H9 (cell line): ENCODE measurements at regions not wholly inside any gene's neighbourhood (a gene's known extent, or its start where the extent isn't known, plus 50 kb on each side); places are given as distances from the start of the nearest gene placed in this dataset.

Source experiments
- DNase-seq: peaks from one replicate; pipeline ENCODE4 v3.0.0-alpha.2; 2017
- H2AFZ ChIP-seq: one replicate; pipeline ENCODE4 v1.6.1; 2013; ENCODE audit warnings: mild to moderate bottlenecking, low read length, control low read depth, moderate library complexity
- H2AK5ac ChIP-seq: 2 replicates; pipeline ENCODE4 v1.6.1; 2013; ENCODE audit warnings: low read length, control low read depth, mixed read lengths; ENCODE audit not compliant: insufficient read length
- H2BK120ac ChIP-seq: one replicate; pipeline ENCODE4 v1.6.1; 2013; ENCODE audit warnings: low read depth, mild to moderate bottlenecking, low read length, control low read depth, inconsistent platforms; ENCODE audit not compliant: poor library complexity, severe bottlenecking
- H2BK12ac ChIP-seq: 2 replicates; pipeline ENCODE4 v1.6.1; 2013; ENCODE audit warnings: low read length, control low read depth, mixed read lengths, low read depth; ENCODE audit not compliant: insufficient read length
- H2BK15ac ChIP-seq: 2 replicates; pipeline ENCODE4 v1.6.1; 2013; ENCODE audit warnings: low read depth, low read length, control low read depth
- H2BK20ac ChIP-seq: one replicate; pipeline ENCODE4 v1.6.1; 2013; ENCODE audit warnings: low read depth, mild to moderate bottlenecking, low read length, control low read depth, inconsistent platforms; ENCODE audit not compliant: poor library complexity, severe bottlenecking
- H2BK5ac ChIP-seq: 2 replicates; pipeline ENCODE4 v1.6.1; 2013; ENCODE audit warnings: low read length, control low read depth, mixed read lengths; ENCODE audit not compliant: insufficient read length
- H3K14ac ChIP-seq: 2 replicates; pipeline ENCODE4 v1.6.1; 2013; ENCODE audit warnings: low read length, control low read depth; ENCODE audit not compliant: insufficient read depth
- H3K18ac ChIP-seq: 2 replicates; pipeline ENCODE4 v1.6.1; 2013; ENCODE audit warnings: low read depth, mild to moderate bottlenecking, mixed read lengths, low read length, control low read depth; ENCODE audit not compliant: insufficient read length
- H3K23ac ChIP-seq: 2 replicates; pipeline ENCODE4 v1.6.1; 2013; ENCODE audit warnings: low read length, control low read depth, mixed read lengths, low read depth; ENCODE audit not compliant: insufficient read length
- H3K23me2 ChIP-seq: 2 replicates; pipeline ENCODE4 v1.6.1; 2013; ENCODE audit warnings: low read depth, mild to moderate bottlenecking, mixed read lengths, low read length, control low read depth; ENCODE audit not compliant: insufficient read length, poor library complexity, severe bottlenecking
- H3K27ac ChIP-seq: 2 replicates; pipeline ENCODE4 v1.5.1; 2013; ENCODE audit warnings: low read length, control low read depth, mixed read lengths, low read depth; ENCODE audit not compliant: insufficient read length
- H3K27me3 ChIP-seq: 2 replicates; pipeline ENCODE4 v1.6.1; 2013; ENCODE audit warnings: low read length, control low read depth, inconsistent platforms; ENCODE audit not compliant: insufficient read depth
- H3K4ac ChIP-seq: 2 replicates; pipeline ENCODE4 v1.6.1; 2013; ENCODE audit warnings: low read depth, mild to moderate bottlenecking, control low read depth, inconsistent platforms, low read length, moderate library complexity
- H3K4me1 ChIP-seq: 2 replicates; pipeline ENCODE4 v1.6.1; 2013; ENCODE audit warnings: low read length, control low read depth, inconsistent platforms; ENCODE audit not compliant: insufficient read depth
- H3K4me2 ChIP-seq: 2 replicates; pipeline ENCODE4 v1.6.1; 2013; ENCODE audit warnings: low read length, control low read depth, mixed read lengths; ENCODE audit not compliant: insufficient read length, insufficient read depth
- H3K56ac ChIP-seq: 2 replicates; pipeline ENCODE4 v1.6.1; 2013; ENCODE audit warnings: low read depth, mild to moderate bottlenecking, mixed read lengths, low read length, control low read depth; ENCODE audit not compliant: insufficient read length
- H3K79me1 ChIP-seq: 2 replicates; pipeline ENCODE4 v1.6.1; 2013; ENCODE audit warnings: low read depth, mild to moderate bottlenecking, moderate library complexity, low read length, control low read depth, inconsistent platforms; ENCODE audit not compliant: insufficient read depth, poor library complexity, severe bottlenecking
- H3K79me2 ChIP-seq: 2 replicates; pipeline ENCODE4 v1.6.1; 2013; ENCODE audit warnings: low read length, control low read depth, inconsistent platforms; ENCODE audit not compliant: insufficient read depth
- H3K9ac ChIP-seq: 2 replicates; pipeline ENCODE4 v1.6.1; 2013; ENCODE audit warnings: low read length, control low read depth, mixed read lengths; ENCODE audit not compliant: insufficient read length; ENCODE audit errors: extremely low read depth
- H3K9me3 ChIP-seq: one replicate; pipeline ENCODE4 v1.6.1; 2013; ENCODE audit warnings: low read depth, low read length, inconsistent platforms; ENCODE audit not compliant: control insufficient read depth
- H3T11ph ChIP-seq: one replicate; pipeline ENCODE4 v1.6.1; 2013; ENCODE audit warnings: mild to moderate bottlenecking, low read length, control low read depth, inconsistent platforms
- H4K20me1 ChIP-seq: one replicate; pipeline ENCODE4 v1.6.1; 2013; ENCODE audit not compliant: control insufficient read depth, insufficient read length, insufficient read depth
- H4K5ac ChIP-seq: 2 replicates; pipeline ENCODE4 v1.6.1; 2013; ENCODE audit warnings: low read depth, mild to moderate bottlenecking, mixed read lengths, low read length, control low read depth; ENCODE audit not compliant: insufficient read length
- H4K8ac ChIP-seq: replicated peaks from 2 replicates; pipeline ENCODE4 v1.6.1; 2013; ENCODE audit warnings: low read length, control low read depth, mixed read lengths, low read depth; ENCODE audit not compliant: insufficient read length
- H4K91ac ChIP-seq: 2 replicates; pipeline ENCODE4 v1.6.1; 2013; ENCODE audit warnings: low read depth, mild to moderate bottlenecking, moderate library complexity, mixed read lengths, low read length, control low read depth; ENCODE audit not compliant: insufficient read length
- H3K27ac Mint-ChIP-seq, 3 experiments: 2 replicates in 2 of 3; 3 replicates in 1 of 3; pipeline ENCODE4 v1.8.0; 2020 to 2021; ENCODE audit warnings: mixed read lengths in 3 of 3, mild to moderate bottlenecking in 1 of 3, moderate library complexity in 1 of 3
- H3K27me3 Mint-ChIP-seq: 2 replicates; pipeline ENCODE4 v1.8.0; 2021; ENCODE audit warnings: low read depth, mild to moderate bottlenecking, moderate library complexity, mixed read lengths
- H3K36me3 Mint-ChIP-seq, 3 experiments: 2 replicates in 2 of 3; 3 replicates in 1 of 3; pipeline ENCODE4 v1.8.0; 2020 to 2021; ENCODE audit warnings: low read depth in 3 of 3, mixed read lengths in 3 of 3; ENCODE audit not compliant: insufficient read depth in 1 of 3
- H3K4me1 Mint-ChIP-seq, 2 experiments: 2 replicates each; pipeline ENCODE4 v1.8.0; 2020; ENCODE audit warnings: mixed read lengths in 2 of 2
- H3K4me3 Mint-ChIP-seq, 2 experiments: 2 replicates in 1 of 2; 3 replicates in 1 of 2; pipeline ENCODE4 v1.8.0; 2020 to 2021; ENCODE audit warnings: mild to moderate bottlenecking in 2 of 2, mixed read lengths in 2 of 2, moderate library complexity in 1 of 2
- H3K9me3 Mint-ChIP-seq, 2 experiments: 2 replicates in 1 of 2; 3 replicates in 1 of 2; pipeline ENCODE4 v1.8.0; 2020; ENCODE audit warnings: mild to moderate bottlenecking in 2 of 2, mixed read lengths in 2 of 2, moderate library complexity in 1 of 2
- WGBS: extraction: QIAGEN DNeasy Blood & Tissue Kit; methylation state at CpG from one replicate; pipeline ENCODE4 v1.1.7; 2013; ENCODE audit warnings: missing lambda C conversion rate, low lambda C conversion rate, mixed read lengths; ENCODE audit not compliant: insufficient read length; ENCODE audit errors: extremely low coverage; 5-methylcytosine and 5-hydroxymethylcytosine counted together
- TF ChIP-seq, protein P1 (sequence below): fragments of 200-600 bp; sonication (generic); conservative IDR thresholded peaks from 3 replicates; pipeline ENCODE4 v1.8.0; 2021; ENCODE audit warnings: antibody characterized with exemption, mild to moderate bottlenecking

DNA sequence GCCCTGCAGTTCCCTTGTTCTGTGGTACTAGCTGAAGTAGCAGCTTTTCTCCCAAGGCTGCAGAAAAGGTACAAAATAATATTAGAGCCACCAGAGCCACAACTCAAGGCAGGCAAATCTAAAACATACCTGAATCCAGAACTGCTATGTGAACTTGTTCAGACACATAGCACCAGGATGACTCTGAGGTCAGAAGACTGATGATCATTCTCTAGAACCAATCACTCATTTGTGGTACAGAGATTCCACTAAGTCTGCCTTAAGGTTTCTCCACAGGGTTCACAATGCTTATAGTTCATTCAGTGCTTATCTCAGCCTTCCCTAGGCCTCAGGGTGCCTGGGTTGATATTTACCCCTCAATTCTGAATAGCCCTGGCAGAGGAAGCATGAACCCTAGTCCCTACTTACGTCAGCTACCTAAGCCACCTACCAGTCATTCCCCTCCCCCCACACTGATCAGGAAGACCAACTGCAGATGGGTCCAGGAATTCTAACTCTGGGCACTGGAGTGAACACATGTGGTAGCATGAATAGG is 140.9 kb upstream of the MOCS1 start:
- Histone ChIP-seq H3K79me2 (0 out of 2 replicates have a peak, but pooled peaks cover 2% of the 10 kb centered on the region), H2BK12ac (no peak overlapping the region), H3K4me2 (no peak overlapping the region), H3K56ac (no peak overlapping the region), H3K27me3 (no peaks in the 10 kb centered on the region), H3K23ac (no peak overlapping the region), H3T11ph (no peak overlapping the region), H3K4ac (no peak overlapping the region), H4K8ac (no peak overlapping the region), H3K14ac (no peak overlapping the region), H3K18ac (no peak overlapping the region), H4K91ac (no peak overlapping the region), H3K9ac (no peak overlapping the region), H3K23me2 (no peaks in the 10 kb centered on the region), H2BK20ac (no peak overlapping the region), H2BK5ac (no peak overlapping the region), H3K27ac (no peak overlapping the region), H3K4me1 (no peaks in the 10 kb centered on the region), H4K5ac (no peak overlapping the region), H2AFZ (no peak overlapping the region), H3K9me3 (no peaks in the 10 kb centered on the region), H3K79me1 (no peaks in the 10 kb centered on the region), H2BK120ac (no peak overlapping the region), H2AK5ac (no peak overlapping the region), H2BK15ac (no peak overlapping the region), H4K20me1 (no peaks in the 10 kb centered on the region)
- no peak for DNase-seq
- Mint-ChIP-seq H3K4me1 (no peaks in the 10 kb centered on the region), H3K27me3 (peaks cover 7% of the 10 kb centered on the region), H3K27ac (peak overlapping the region in 1 of 3 experiments; percentile 23; a peak in 2 of 7 replicates), H3K4me3 (no peak overlapping the region), H3K9me3 (no peaks in the 10 kb centered on the region; a peak in 1 of 5 replicates), H3K36me3 (no peaks in the 10 kb centered on the region)
- TF ChIP-seq, protein P1, sequence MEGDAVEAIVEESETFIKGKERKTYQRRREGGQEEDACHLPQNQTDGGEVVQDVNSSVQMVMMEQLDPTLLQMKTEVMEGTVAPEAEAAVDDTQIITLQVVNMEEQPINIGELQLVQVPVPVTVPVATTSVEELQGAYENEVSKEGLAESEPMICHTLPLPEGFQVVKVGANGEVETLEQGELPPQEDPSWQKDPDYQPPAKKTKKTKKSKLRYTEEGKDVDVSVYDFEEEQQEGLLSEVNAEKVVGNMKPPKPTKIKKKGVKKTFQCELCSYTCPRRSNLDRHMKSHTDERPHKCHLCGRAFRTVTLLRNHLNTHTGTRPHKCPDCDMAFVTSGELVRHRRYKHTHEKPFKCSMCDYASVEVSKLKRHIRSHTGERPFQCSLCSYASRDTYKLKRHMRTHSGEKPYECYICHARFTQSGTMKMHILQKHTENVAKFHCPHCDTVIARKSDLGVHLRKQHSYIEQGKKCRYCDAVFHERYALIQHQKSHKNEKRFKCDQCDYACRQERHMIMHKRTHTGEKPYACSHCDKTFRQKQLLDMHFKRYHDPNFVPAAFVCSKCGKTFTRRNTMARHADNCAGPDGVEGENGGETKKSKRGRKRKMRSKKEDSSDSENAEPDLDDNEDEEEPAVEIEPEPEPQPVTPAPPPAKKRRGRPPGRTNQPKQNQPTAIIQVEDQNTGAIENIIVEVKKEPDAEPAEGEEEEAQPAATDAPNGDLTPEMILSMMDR = no peak
- no CpG with 5 or more reads among the region's 1 CpG for whole genome bisulfite sequencing
